Astrocyte (in vitro differentiated cells and primary cell): ENCODE measurements at regions not wholly inside any gene's neighbourhood (a gene's known extent, or its start where the extent isn't known, plus 50 kb on each side); places are given as distances from the start of the nearest gene placed in this dataset.
"Not testable (repeated sequence)": the region's sequence is repeated elsewhere in the genome, so short reads cannot be mapped to it uniquely, and the experiment has no call there.

Experiments used
- DNase-seq: peaks from one replicate; pipeline ENCODE4 v3.0.0-alpha.2; 2010; ENCODE audit warnings: low read depth
- FAIRE-seq: peaks from 2 replicates; lab custom pipeline; 2011; peaks lifted over from hg19 to GRCh38; lab: Jason Lieb, UNC
- H2AFZ ChIP-seq: 2 replicates; pipeline ENCODE4 v1.6.0; 2012; ENCODE audit warnings: low read depth, low read length, inconsistent platforms
- H3K27ac ChIP-seq: 2 replicates; pipeline ENCODE4 v1.5.1; 2011; ENCODE audit warnings: low read depth, low read length, inconsistent platforms
- H3K27me3 ChIP-seq: 2 replicates; pipeline ENCODE4 v1.6.0; 2011; ENCODE audit warnings: low read length, inconsistent platforms; ENCODE audit not compliant: insufficient read depth
- H3K36me3 ChIP-seq: 2 replicates; pipeline ENCODE4 v1.5.1; 2011; ENCODE audit warnings: low read length, inconsistent platforms; ENCODE audit not compliant: insufficient read depth
- H3K4me1 ChIP-seq: 2 replicates; pipeline ENCODE4 v1.5.1; 2011; ENCODE audit warnings: low read length, inconsistent platforms; ENCODE audit not compliant: insufficient read depth
- H3K4me2 ChIP-seq: 2 replicates; pipeline ENCODE4 v1.6.0; 2012; ENCODE audit warnings: low read length, inconsistent platforms
- H3K4me3 ChIP-seq: 2 replicates; pipeline ENCODE4 v1.5.1; 2011; ENCODE audit warnings: low read depth, mild to moderate bottlenecking, low read length, inconsistent platforms; ENCODE audit not compliant: insufficient read depth
- H3K79me2 ChIP-seq: 2 replicates; pipeline ENCODE4 v1.6.0; 2012; ENCODE audit warnings: mild to moderate bottlenecking, low read length, inconsistent platforms; ENCODE audit not compliant: insufficient read depth
- H3K9ac ChIP-seq: 2 replicates; pipeline ENCODE4 v1.6.0; 2012; ENCODE audit warnings: mild to moderate bottlenecking, low read length, inconsistent platforms
- H3K9me3 ChIP-seq: 2 replicates; pipeline ENCODE4 v1.5.1; 2012; ENCODE audit warnings: low read depth, mild to moderate bottlenecking, low read length, inconsistent platforms; ENCODE audit not compliant: insufficient read depth
- H4K20me1 ChIP-seq: 2 replicates; pipeline ENCODE4 v1.6.0; 2012; ENCODE audit warnings: low read length, inconsistent platforms; ENCODE audit not compliant: insufficient read depth
- H3K27ac Mint-ChIP-seq: one replicate; pipeline ENCODE4 v1.8.0; 2021; ENCODE audit warnings: mild to moderate bottlenecking, mixed read lengths; ENCODE audit not compliant: unreplicated experiment
- H3K27me3 Mint-ChIP-seq: one replicate; pipeline ENCODE4 v1.8.0; 2021; ENCODE audit warnings: low read depth, mixed read lengths; ENCODE audit not compliant: unreplicated experiment
- H3K36me3 Mint-ChIP-seq: one replicate; pipeline ENCODE4 v1.8.0; 2021; ENCODE audit warnings: low read depth, mixed read lengths; ENCODE audit not compliant: unreplicated experiment
- H3K4me1 Mint-ChIP-seq: one replicate; pipeline ENCODE4 v1.8.0; 2021; ENCODE audit warnings: low read depth, mixed read lengths; ENCODE audit not compliant: unreplicated experiment
- H3K4me3 Mint-ChIP-seq: one replicate; pipeline ENCODE4 v1.8.0; 2021; ENCODE audit warnings: mild to moderate bottlenecking, moderate library complexity, mixed read lengths; ENCODE audit not compliant: unreplicated experiment
- H3K9me3 Mint-ChIP-seq: one replicate; pipeline ENCODE4 v1.8.0; 2021; ENCODE audit warnings: mild to moderate bottlenecking, mixed read lengths; ENCODE audit not compliant: unreplicated experiment
- EZH2 ChIP-seq: IDR thresholded peaks from 2 replicates; pipeline ENCODE4 v1.6.1; 2012; ENCODE audit warnings: mild to moderate bottlenecking, low read length, inconsistent platforms; ENCODE audit not compliant: insufficient read depth
- TF ChIP-seq, protein P1 (sequence below): IDR thresholded peaks from 2 replicates; pipeline ENCODE4 v1.5.1; 2011; ENCODE audit warnings: low read depth, mild to moderate bottlenecking, inconsistent platforms, low read length, moderate library complexity; ENCODE audit not compliant: insufficient read depth

- H3K79me2 ChIP-seq = no peaks in the 10 kb centered on the region
- H3K4me3 ChIP-seq = no peak overlapping the region
- H3K36me3 ChIP-seq = no peaks in the 10 kb centered on the region
- peaks cover 21% of the 10 kb centered on the region for H3K9me3 ChIP-seq
- no peaks in the 10 kb centered on the region for H3K4me1 ChIP-seq
- no peak overlapping the region for H3K27ac ChIP-seq
- Mint-ChIP-seq H3K27ac (no peak overlapping the region), H3K4me3 (no peak overlapping the region), H3K27me3 (no peaks in the 10 kb centered on the region), H3K36me3 (no peaks in the 10 kb centered on the region), H3K4me1 (no peaks in the 10 kb centered on the region), H3K9me3 (peaks cover 11% of the 10 kb centered on the region)
- no peak overlapping the region for H3K4me2 ChIP-seq
- FAIRE-seq (no peak), DNase-seq (no peak)
- H4K20me1 ChIP-seq = no peaks in the 10 kb centered on the region
- H3K27me3 ChIP-seq = no peaks in the 10 kb centered on the region
- TF ChIP-seq, protein P1, sequence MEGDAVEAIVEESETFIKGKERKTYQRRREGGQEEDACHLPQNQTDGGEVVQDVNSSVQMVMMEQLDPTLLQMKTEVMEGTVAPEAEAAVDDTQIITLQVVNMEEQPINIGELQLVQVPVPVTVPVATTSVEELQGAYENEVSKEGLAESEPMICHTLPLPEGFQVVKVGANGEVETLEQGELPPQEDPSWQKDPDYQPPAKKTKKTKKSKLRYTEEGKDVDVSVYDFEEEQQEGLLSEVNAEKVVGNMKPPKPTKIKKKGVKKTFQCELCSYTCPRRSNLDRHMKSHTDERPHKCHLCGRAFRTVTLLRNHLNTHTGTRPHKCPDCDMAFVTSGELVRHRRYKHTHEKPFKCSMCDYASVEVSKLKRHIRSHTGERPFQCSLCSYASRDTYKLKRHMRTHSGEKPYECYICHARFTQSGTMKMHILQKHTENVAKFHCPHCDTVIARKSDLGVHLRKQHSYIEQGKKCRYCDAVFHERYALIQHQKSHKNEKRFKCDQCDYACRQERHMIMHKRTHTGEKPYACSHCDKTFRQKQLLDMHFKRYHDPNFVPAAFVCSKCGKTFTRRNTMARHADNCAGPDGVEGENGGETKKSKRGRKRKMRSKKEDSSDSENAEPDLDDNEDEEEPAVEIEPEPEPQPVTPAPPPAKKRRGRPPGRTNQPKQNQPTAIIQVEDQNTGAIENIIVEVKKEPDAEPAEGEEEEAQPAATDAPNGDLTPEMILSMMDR = no peak
- TF ChIP-seq EZH2 = no peak
- H3K9ac ChIP-seq = no peak overlapping the region
- H2AFZ ChIP-seq = no peak overlapping the region
Measured at GRCh38 chr18:78492064-78492812, 487.4 kb upstream of the SALL3 start.

- peaks cover 21% of the 10 kb centered on the region for H3K9me3 ChIP-seq
- Mint-ChIP-seq H3K27ac (no peak overlapping the region), H3K4me1 (no peaks in the 10 kb centered on the region), H3K4me3 (no peak overlapping the region), H3K27me3 (no peaks in the 10 kb centered on the region), H3K9me3 (peaks cover 13% of the 10 kb centered on the region), H3K36me3 (no peaks in the 10 kb centered on the region)
- no peak for FAIRE-seq
- no peak overlapping the region for H2AFZ ChIP-seq
- no peak overlapping the region for H3K27ac ChIP-seq
- H3K4me3 ChIP-seq = no peak overlapping the region
- H3K4me2 ChIP-seq = no peak overlapping the region
- no peaks in the 10 kb centered on the region for H3K27me3 ChIP-seq
- no peaks in the 10 kb centered on the region for H4K20me1 ChIP-seq
- no peaks in the 10 kb centered on the region for H3K79me2 ChIP-seq
- no peak for DNase-seq
- no peaks in the 10 kb centered on the region for H3K4me1 ChIP-seq
- TF ChIP-seq, protein P1 = no peak
- no peak for TF ChIP-seq EZH2
- H3K9ac ChIP-seq = no peak overlapping the region
- H3K36me3 ChIP-seq = no peaks in the 10 kb centered on the region
Measured at GRCh38 chr18:78492813-78493371, 486.7 kb upstream of the SALL3 start.

DNA sequence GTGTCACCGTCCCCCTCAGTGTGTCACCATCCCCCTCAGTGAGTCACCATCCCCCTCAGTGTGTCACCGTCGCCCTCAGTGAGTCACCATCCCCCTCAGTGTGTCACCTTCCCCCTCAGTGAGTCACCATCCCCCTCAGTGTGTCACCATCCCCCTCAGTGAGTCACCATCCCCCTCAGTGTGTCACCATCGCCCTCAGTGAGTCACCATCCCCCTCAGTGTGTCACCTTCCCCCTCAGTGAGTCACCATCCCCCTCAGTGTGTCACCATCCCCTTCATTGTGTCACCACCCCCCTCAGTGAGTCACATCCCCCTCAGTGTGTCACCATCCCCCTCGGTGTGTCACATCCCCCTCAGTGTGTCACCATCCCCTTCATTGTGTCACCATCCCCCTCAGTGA lies 486.1 kb upstream of the SALL3 start:
- not testable (repeated sequence) for H3K4me1 ChIP-seq, DNase-seq, H3K4me1 Mint-ChIP-seq, H3K4me2 ChIP-seq, H3K9me3 Mint-ChIP-seq, H2AFZ ChIP-seq, H3K36me3 Mint-ChIP-seq, H3K27ac Mint-ChIP-seq, H3K4me3 Mint-ChIP-seq, H4K20me1 ChIP-seq, H3K4me3 ChIP-seq, H3K27me3 Mint-ChIP-seq, FAIRE-seq, H3K27me3 ChIP-seq, H3K36me3 ChIP-seq, H3K27ac ChIP-seq, H3K79me2 ChIP-seq, H3K9ac ChIP-seq
- H3K9me3 ChIP-seq = peaks cover 20% of the 10 kb centered on the region
